Duodenal mucosa (tissue), 2 donors: ENCODE measurements at regions not wholly inside any gene's neighbourhood (a gene's known extent, or its start where the extent isn't known, plus 50 kb on each side); places are given as distances from the start of the nearest gene placed in this dataset.

ENCODE experiments used
- H3K27ac ChIP-seq: one replicate; pipeline ENCODE4 v1.7.0; 2013; ENCODE audit warnings: low read depth, low read length
- H3K27me3 ChIP-seq, 2 donors: one replicate each; pipeline ENCODE4 v1.7.0; 2013; ENCODE audit warnings: low read length in 2 of 2, control low read depth in 1 of 2; ENCODE audit not compliant: insufficient read depth in 2 of 2, control insufficient read depth in 1 of 2
- H3K36me3 ChIP-seq, 2 donors: one replicate each; pipeline ENCODE4 v1.7.0; 2013; ENCODE audit warnings: low read length in 2 of 2, control low read depth in 1 of 2; ENCODE audit not compliant: insufficient read depth in 2 of 2, control insufficient read depth in 1 of 2
- H3K4me1 ChIP-seq, 2 donors: one replicate each; pipeline ENCODE4 v1.7.0; 2013; ENCODE audit warnings: low read length in 2 of 2, control low read depth in 1 of 2; ENCODE audit not compliant: insufficient read depth in 2 of 2, control insufficient read depth in 1 of 2
- H3K4me3 ChIP-seq, 2 donors: one replicate each; pipeline ENCODE4 v1.7.0; 2013; ENCODE audit warnings: low read length in 2 of 2, low read depth in 1 of 2
- H3K9ac ChIP-seq, 2 donors: one replicate each; pipeline ENCODE4 v1.7.0; 2013; ENCODE audit warnings: low read length in 2 of 2, low read depth in 1 of 2
- H3K9me3 ChIP-seq, 2 donors: one replicate each; pipeline ENCODE4 v1.7.0; 2013; ENCODE audit warnings: low read length in 2 of 2, control low read depth in 1 of 2; ENCODE audit not compliant: control insufficient read depth in 1 of 2

DNA sequence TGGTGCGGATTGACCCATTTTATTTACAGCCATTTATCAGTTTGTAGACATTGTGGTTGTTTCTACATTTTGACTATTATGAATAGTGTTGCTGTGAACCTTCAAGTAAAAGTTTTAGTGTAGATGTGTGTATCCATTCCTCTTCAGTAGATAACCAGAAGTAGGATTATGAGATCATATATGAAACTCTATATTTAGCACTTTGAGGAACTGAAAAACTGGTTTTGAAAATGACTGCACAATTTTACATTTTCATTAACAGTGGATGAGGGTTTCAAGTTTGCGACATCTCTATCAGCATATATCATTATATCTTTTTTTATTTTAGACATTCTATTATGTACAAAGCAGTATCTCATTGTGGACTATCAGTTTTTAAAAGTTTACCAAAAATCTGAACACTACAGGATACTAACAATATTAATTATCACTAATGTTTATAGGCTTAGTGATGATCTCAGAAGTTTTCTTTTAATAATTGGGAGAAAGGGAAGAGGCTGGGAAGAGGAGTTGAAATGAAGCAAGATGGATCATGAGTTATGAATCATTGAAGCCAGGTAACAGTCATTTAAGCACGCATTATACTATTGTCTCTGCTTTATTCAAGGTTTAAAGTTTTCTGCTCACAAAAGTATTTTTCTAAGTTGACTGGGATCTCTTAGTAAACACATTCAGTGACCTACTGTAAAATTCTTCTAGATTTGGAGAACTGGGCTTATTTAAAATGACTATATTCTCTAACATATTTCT lies 329.0 kb upstream of the LRATD1 start:
- Histone ChIP-seq H3K4me3 (no peak overlapping the region), H3K27ac (no peak overlapping the region), H3K36me3 (no peaks in the 10 kb centered on the region), H3K9ac (no peak overlapping the region), H3K4me1 (no peaks in the 10 kb centered on the region), H3K27me3 (no peaks in the 10 kb centered on the region), H3K9me3 (no peaks in the 10 kb centered on the region)

DNA sequence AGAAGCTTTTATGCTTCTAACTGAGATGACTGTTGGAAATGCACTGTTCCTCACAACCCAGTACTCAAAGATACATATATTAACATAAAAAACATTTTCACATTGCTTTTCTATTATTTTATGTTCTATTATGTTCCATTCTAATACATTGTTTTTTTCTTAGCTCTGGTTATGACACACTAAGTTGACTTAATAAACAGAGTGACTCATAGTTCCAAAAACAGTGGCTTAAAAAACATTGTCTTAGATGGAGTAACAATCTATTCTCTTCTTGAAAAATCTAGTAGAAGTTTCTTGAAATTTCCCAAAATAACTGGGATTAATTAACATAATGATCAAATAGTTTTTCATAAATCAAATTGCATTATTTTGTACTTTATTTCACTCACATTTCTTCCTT lies 328.2 kb upstream of the LRATD1 start:
- H3K4me3 ChIP-seq = no peak overlapping the region
- H3K36me3 ChIP-seq = no peaks in the 10 kb centered on the region
- H3K27ac ChIP-seq = no peak overlapping the region
- no peaks in the 10 kb centered on the region for H3K27me3 ChIP-seq
- no peaks in the 10 kb centered on the region for H3K4me1 ChIP-seq
- no peak overlapping the region for H3K9ac ChIP-seq
- H3K9me3 ChIP-seq = no peaks in the 10 kb centered on the region

DNA sequence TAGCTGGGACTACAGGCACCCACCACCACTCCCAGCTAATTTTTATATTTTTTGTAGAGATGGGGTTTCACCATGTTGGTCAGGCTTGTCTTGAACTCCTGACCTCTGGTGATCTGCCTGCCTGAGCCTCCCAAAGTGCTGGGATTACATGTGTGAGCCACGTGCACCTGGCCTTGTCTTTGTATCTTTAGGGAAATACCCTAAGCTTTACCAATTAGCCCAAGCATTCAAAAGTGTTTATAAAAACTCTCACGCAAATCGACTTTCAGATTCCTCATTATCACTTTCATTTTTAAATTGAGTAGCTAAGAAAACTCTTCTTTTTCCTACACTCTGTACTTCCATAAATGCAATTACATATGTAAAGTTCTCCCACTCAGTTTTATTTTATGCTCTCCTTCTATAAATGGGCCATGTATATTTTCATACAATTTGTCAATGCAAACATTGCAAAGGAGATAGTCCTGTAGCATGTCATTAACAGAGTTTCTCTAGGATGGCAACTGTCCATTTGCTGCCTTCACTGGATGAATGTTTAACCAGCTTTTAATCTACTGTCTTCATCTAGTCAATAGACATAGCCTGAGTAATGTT lies 326.2 kb upstream of the LRATD1 start:
- H3K36me3 ChIP-seq = no peaks in the 10 kb centered on the region
- no peaks in the 10 kb centered on the region for H3K9me3 ChIP-seq
- no peak overlapping the region for H3K27ac ChIP-seq
- H3K4me1 ChIP-seq = no peaks in the 10 kb centered on the region
- no peaks in the 10 kb centered on the region for H3K27me3 ChIP-seq
- H3K9ac ChIP-seq = no peak overlapping the region
- no peak overlapping the region for H3K4me3 ChIP-seq

DNA sequence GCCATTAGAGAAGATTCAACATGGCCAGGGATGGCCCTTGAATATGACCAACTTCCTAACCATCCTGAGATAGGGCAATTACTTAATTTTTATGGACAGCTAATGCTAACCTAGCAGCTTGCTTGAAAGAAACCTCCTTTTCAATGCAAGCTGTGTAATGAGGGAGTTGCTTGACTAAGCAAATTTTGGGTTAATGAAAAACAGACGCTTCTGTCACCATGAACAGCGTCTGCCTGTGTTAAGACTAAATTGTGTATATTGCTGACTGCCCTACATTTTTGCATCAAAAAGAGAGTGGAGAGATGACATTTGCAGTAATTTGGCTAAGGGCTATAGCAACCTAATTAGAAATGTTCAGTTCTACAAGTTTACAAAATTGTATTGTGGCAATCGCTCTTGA lies 319.2 kb upstream of the LRATD1 start:
- Histone ChIP-seq H3K36me3 (no peaks in the 10 kb centered on the region), H3K9me3 (no peaks in the 10 kb centered on the region), H3K27me3 (no peaks in the 10 kb centered on the region), H3K4me1 (no peaks in the 10 kb centered on the region), H3K9ac (no peak overlapping the region), H3K27ac (no peak overlapping the region), H3K4me3 (no peak overlapping the region)

DNA sequence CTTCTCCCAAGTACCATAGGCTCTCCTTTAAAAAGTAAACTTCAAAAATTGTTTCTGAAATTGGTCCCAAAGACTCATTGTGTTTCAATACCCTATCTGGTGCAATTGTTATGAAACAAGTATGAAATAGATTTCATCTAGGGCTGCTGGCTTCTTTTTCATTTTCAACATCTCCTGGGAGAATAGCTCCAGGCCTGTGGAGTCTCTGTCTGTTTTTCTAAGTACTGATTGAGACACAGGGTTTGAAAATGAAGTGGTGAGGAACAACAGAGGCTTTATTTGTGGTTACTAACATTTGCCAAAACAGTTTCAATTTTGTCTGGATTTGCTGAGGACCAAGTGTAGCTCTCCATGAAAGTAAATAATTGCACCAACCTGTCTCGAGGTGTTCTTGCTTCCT lies 315.9 kb upstream of the LRATD1 start:
- no peaks in the 10 kb centered on the region for H3K27me3 ChIP-seq
- H3K9ac ChIP-seq = no peak overlapping the region
- no peaks in the 10 kb centered on the region for H3K36me3 ChIP-seq

DNA sequence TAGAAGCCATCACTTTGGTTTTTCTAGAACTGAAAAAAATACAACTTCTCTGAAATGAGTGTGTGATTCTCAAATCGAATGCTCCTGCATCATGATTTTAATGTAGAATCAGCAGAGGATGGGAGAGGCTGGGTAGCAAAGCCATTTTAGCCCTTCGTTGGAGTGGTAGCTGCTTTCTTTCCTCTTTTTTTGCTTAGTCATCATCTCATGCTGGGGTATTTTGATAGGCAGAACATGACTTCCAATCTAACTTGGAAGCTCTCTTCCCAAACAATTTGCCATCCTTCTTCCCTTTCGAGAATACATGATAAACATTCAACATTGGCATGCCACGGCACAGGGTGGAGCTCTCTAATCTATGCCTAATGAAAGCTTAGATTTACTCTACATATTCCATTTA lies 311.2 kb upstream of the LRATD1 start:
- Histone ChIP-seq H3K9ac (no peak overlapping the region), H3K4me1 (no peaks in the 10 kb centered on the region), H3K27ac (no peak overlapping the region), H3K4me3 (no peak overlapping the region), H3K9me3 (no peaks in the 10 kb centered on the region), H3K36me3 (no peaks in the 10 kb centered on the region), H3K27me3 (no peaks in the 10 kb centered on the region)

More for the DNA sequence above, 315.9 kb upstream of the LRATD1 start:
- H3K27ac ChIP-seq = no peak overlapping the region
- H3K9me3 ChIP-seq = no peaks in the 10 kb centered on the region
- no peaks in the 10 kb centered on the region for H3K4me1 ChIP-seq
- H3K4me3 ChIP-seq = no peak overlapping the region

DNA sequence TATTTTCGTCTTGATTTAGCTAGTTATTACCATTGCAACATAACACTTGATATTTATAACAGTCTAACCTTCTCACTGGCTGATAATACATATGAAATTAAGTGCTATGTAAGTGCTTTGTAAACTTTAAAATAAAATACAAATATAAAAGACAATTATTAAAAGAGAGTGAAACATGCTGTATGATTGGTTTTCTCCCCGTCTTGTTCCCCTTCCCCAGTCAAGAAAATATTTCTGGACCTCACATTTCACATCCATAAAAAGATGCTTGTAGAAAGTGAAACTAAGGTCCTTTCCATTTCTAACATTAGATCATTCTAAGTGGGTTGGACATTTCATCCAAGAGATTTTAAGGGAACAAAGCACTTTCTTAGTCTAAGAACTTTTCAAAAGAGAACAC lies 310.2 kb upstream of the LRATD1 start:
- no peaks in the 10 kb centered on the region for H3K4me1 ChIP-seq
- no peaks in the 10 kb centered on the region for H3K9me3 ChIP-seq
- no peaks in the 10 kb centered on the region for H3K36me3 ChIP-seq
- no peak overlapping the region for H3K4me3 ChIP-seq
- H3K27ac ChIP-seq = no peak overlapping the region
- H3K27me3 ChIP-seq = no peaks in the 10 kb centered on the region
- no peak overlapping the region for H3K9ac ChIP-seq

DNA sequence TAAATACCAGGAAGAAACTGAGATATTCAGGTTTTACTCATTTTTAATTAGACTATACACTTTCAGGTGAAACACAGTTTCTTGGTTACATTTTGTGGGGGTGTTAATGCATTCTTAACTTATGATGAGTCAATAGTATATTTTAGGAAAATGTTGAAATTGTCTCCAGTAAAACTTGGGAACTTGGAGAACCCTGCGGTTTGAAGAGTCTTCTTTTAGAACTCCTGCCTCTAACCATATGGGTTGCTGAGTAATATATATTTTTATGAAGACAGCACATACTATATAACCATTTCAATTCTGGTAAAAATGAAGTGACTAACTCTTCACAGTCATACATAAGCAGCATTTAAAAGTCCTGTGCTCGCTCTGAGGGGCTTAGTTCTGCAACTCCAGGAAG lies 308.2 kb upstream of the LRATD1 start:
- no peaks in the 10 kb centered on the region for H3K27me3 ChIP-seq
- H3K4me3 ChIP-seq = no peak overlapping the region
- H3K36me3 ChIP-seq = no peaks in the 10 kb centered on the region
- no peaks in the 10 kb centered on the region for H3K9me3 ChIP-seq
- no peak overlapping the region for H3K9ac ChIP-seq
- H3K4me1 ChIP-seq = no peaks in the 10 kb centered on the region
- no peak overlapping the region for H3K27ac ChIP-seq

DNA sequence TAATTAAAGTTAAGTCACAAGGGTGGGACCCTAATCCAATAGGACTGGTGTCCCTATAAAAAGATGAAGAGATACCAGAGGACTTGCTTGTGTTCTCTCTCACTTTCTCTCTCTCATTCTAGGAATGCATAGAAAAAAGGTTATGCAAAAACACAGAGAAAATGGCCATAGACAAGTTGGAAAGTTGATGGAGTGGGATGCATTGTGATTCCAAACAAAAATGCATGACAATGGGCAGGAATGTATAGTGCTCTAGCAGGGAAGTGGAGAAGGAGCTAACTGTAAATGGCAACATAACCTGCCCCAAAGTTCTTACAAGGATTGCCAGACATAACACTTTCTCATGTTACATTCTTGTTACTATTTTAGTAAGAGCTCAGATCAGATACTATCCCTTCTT lies 301.6 kb upstream of the LRATD1 start:
- no peak overlapping the region for H3K4me3 ChIP-seq
- H3K27ac ChIP-seq = no peak overlapping the region
- H3K9me3 ChIP-seq = no peaks in the 10 kb centered on the region
- no peak overlapping the region for H3K9ac ChIP-seq
- H3K36me3 ChIP-seq = no peaks in the 10 kb centered on the region
- H3K4me1 ChIP-seq = no peaks in the 10 kb centered on the region
- no peaks in the 10 kb centered on the region for H3K27me3 ChIP-seq

DNA sequence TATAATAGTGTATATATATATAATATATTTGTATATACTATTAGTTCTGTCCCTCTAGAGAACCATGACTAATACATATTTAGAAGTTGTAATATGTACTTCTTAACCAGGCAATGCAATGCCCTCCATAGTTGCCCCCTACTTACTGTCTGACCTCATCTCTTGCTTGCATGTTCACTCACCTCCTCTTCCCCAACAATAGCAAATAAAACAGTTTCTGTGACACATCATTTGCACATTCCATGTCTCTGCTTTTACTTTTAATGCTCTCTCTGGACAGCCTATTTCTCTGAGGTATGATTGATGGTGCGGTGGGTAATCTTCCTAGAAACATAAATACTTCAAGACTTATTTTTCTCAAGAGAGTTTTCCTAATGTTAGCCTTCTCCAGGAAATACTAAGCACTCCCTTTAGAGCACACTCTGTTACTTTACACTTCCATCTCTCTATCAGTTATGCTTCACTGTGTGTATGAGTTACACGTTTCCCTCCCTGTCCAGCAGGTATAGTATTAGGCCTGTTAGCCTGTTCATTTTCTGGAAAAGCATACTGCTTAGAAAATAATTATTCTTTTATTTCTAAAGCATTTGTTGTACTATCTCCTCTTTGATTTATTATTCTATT lies 295.6 kb upstream of the LRATD1 start:
- no peak overlapping the region for H3K9ac ChIP-seq
- H3K36me3 ChIP-seq = no peaks in the 10 kb centered on the region
- H3K27ac ChIP-seq = no peak overlapping the region
- no peaks in the 10 kb centered on the region for H3K27me3 ChIP-seq
- H3K4me3 ChIP-seq = no peak overlapping the region
- no peaks in the 10 kb centered on the region for H3K9me3 ChIP-seq
- H3K4me1 ChIP-seq = no peaks in the 10 kb centered on the region
